Stimulated activated naive CD8-positive, alpha-beta T cell treated with anti-CD3 and anti-CD28 coated beads, Interleukin-15, Interleukin-2, amounts not matched to agents 100 ng/mL and 50 ng/mL, for 24 hours (primary cell): ENCODE measurements at regions not wholly inside any gene's neighbourhood (a gene's known extent, or its start where the extent isn't known, plus 50 kb on each side); places are given as distances from the start of the nearest gene placed in this dataset.
"Not testable (repeated sequence)": the region's sequence is repeated elsewhere in the genome, so short reads cannot be mapped to it uniquely, and the experiment has no call there.

Experiments
- H3K27ac Mint-ChIP-seq: one replicate; pipeline ENCODE4 v1.8.0; 2021; ENCODE audit warnings: mild to moderate bottlenecking, mixed read lengths
- H3K27me3 Mint-ChIP-seq: one replicate; pipeline ENCODE4 v1.8.0; 2021; ENCODE audit warnings: mixed read lengths
- H3K36me3 Mint-ChIP-seq: one replicate; pipeline ENCODE4 v1.8.0; 2021; ENCODE audit warnings: low read depth, mixed read lengths
- H3K4me1 Mint-ChIP-seq: one replicate; pipeline ENCODE4 v1.8.0; 2021; ENCODE audit warnings: low read depth, mixed read lengths
- H3K4me3 Mint-ChIP-seq: one replicate; pipeline ENCODE4 v1.8.0; 2021; ENCODE audit warnings: mild to moderate bottlenecking, mixed read lengths
- H3K9me3 Mint-ChIP-seq: one replicate; pipeline ENCODE4 v1.8.0; 2021; ENCODE audit warnings: mixed read lengths

DNA sequence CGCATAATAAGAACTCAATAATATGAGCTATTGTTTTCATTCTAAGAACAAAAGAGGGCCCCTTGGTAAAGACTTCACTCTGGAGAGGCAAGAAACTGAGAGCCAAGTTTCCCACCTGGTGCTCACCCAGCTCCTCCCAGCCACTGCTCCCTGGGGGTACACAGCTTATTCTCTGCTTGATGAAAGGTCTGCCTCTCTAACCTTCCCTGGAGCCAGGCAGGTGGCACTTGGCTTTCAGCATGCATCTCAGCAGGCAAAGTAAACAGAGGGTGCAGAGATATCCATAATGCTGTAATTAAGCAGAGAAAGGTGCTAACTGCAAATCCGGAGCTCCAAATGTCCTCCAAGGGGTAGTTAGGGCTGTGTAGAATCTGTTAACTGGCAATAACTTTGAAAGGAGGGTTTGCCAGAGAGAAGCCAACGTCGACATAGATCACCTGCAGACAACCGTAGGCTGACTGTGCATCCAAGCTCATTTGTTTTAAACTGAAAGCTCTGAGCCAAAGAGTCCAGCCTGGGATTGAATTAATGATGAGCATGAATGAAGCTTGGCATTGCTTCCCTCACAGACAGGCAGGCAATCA lies 159.6 kb upstream of the PROK2 start:
- H3K27me3 Mint-ChIP-seq: peaks cover 31% of the 10 kb centered on the region

DNA sequence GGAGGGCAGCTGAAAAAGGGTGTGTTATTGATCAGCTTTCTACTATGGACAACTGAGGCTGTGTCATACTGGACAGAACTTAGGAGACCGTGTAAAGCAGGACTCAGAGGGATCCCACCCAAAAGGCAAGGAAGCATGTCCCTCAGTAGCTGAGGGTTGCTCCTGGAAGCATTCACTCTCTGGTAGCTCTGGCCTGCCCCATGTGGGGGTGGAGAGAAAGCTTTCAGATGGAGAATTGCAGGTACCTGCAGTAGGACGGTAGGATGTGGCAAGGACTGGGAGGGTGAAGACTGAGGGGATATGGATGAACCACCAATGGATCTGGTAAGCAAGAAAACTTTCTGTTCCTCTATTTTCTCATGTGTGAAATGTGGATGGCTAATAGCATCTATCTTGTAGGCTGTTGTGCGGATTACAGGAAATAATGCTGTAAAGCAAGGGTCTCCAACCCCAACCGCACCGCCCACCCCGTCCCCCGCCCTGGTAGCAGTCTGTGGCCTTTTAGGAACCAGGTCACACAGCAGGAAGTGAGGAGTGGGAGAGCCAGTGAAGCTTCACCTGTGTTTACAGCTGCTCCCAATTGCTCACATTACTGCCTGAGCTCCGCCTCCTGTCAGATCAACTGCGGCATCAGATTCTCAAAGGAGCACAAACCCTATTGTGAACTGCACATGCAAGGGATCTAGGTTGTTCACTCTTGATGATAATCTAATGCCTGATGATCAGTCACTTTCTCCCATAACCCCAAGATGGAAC lies 157.7 kb upstream of the PROK2 start:
- Mint-ChIP-seq H3K36me3 (no peaks in the 10 kb centered on the region), H3K4me1 (no peaks in the 10 kb centered on the region), H3K27ac (no peak overlapping the region), H3K9me3 (no peaks in the 10 kb centered on the region), H3K27me3 (peaks cover 37% of the 10 kb centered on the region), H3K4me3 (no peak overlapping the region)

More for the DNA sequence above, 159.6 kb upstream of the PROK2 start:
- no peak overlapping the region for H3K27ac Mint-ChIP-seq
- H3K4me3 Mint-ChIP-seq: no peak overlapping the region
- H3K36me3 Mint-ChIP-seq: no peaks in the 10 kb centered on the region
- no peaks in the 10 kb centered on the region for H3K4me1 Mint-ChIP-seq
- no peaks in the 10 kb centered on the region for H3K9me3 Mint-ChIP-seq

DNA sequence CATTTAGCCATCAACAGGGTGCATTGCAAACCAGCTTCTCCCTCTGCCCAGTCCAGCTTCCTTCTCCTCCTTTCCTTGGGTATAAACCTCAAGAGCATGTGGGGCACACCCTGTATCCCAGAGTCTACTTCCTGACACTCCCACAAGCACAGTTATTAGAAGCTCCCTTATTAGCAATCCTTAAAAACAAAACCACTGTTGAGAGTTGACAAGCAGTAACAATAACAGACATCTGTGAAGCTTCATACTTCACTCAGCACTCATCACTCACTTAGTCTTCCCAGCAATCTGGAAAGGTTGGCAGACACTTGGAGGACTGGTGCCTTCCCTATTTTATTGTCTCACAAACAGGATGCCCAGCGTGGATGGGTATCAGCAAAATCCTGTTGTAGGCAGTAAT lies 155.5 kb upstream of the PROK2 start:
- no peaks in the 10 kb centered on the region for H3K36me3 Mint-ChIP-seq
- H3K27ac Mint-ChIP-seq: no peak overlapping the region
- H3K4me1 Mint-ChIP-seq: no peaks in the 10 kb centered on the region
- no peaks in the 10 kb centered on the region for H3K9me3 Mint-ChIP-seq
- no peak overlapping the region for H3K4me3 Mint-ChIP-seq
- peaks cover 32% of the 10 kb centered on the region for H3K27me3 Mint-ChIP-seq

DNA sequence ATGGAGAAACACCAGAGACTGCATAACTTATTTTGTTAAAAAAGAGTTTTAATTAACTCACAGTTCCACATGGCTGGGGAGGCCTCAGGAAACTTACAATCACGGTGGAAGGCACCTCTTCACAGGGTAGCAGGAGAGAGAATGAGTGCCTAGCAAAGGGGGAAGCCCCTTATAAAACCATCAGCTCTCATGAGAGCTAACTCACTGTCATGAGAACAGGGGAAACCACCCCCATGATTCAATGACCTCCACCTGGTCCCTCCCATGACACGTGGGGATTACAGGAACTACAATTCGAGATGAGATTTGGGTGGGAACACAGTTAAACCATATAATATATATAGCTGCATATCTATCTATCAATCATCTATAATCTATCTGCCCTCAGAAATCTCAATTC lies 153.1 kb upstream of the PROK2 start:
- H3K4me1 Mint-ChIP-seq, H3K27ac Mint-ChIP-seq, H3K9me3 Mint-ChIP-seq, H3K4me3 Mint-ChIP-seq, H3K36me3 Mint-ChIP-seq: not testable (repeated sequence)
- peaks cover 27% of the 10 kb centered on the region for H3K27me3 Mint-ChIP-seq

DNA sequence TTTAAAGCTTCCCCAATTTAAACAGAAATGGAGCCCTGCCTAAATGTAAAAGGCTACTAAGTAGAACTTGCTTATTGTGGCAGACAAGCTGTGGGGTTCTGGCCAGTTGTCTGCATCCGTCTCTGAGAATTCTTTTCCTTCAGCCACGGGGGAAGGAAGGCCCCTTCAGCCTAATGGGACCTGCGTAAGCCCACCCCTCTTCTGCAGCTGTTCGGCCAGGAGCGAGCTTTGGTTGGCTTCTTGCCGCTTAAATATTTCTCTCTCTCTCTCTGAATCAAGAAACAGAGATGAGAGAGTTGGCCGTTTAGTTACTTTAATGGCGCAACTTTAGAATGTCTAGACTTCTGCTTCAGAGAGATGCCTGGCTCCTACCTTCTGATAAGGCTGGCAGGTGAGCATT lies 151.7 kb upstream of the PROK2 start:
- Mint-ChIP-seq H3K4me3 (no peak overlapping the region), H3K27me3 (peaks cover 21% of the 10 kb centered on the region), H3K4me1 (no peaks in the 10 kb centered on the region), H3K27ac (no peak overlapping the region), H3K9me3 (no peaks in the 10 kb centered on the region), H3K36me3 (no peaks in the 10 kb centered on the region)

DNA sequence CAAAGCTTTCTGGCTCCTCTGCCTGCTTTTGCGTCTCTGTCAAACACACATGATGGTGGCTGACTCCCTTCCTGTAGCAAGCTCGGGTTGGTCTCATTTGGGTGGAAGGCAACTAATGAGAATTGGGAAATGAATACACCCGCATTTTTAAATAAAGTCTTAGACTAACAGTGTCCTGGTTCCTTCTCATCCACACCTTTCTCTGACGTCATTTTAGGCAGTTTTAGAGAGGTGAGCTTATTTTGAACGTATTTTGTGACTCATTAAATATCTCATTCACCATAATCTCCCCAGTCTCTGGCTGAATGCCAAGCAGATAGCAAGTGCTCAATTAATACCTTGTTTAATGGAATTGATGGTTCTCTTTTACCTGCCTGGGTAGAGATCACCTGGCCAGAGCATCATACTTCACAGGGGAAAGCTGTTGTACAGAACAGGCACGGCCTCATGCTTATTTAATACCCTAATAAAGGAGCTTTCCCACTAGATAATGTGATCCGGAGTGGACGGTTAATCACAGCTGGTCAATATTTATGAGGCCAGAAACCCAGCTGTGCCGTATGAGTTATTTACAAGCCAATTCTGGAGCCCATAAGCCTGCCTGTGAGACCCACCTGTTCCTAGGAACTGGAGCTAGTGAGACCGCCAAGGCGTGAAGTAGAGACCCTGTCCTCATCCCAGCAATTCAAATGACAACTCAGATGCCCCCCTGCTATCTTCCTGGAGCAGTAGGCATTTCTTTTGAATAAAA lies 149.7 kb upstream of the PROK2 start:
- Mint-ChIP-seq H3K36me3 (no peaks in the 10 kb centered on the region), H3K4me1 (no peaks in the 10 kb centered on the region), H3K9me3 (no peaks in the 10 kb centered on the region), H3K27ac (no peak overlapping the region), H3K4me3 (no peak overlapping the region), H3K27me3 (peaks cover 15% of the 10 kb centered on the region)

DNA sequence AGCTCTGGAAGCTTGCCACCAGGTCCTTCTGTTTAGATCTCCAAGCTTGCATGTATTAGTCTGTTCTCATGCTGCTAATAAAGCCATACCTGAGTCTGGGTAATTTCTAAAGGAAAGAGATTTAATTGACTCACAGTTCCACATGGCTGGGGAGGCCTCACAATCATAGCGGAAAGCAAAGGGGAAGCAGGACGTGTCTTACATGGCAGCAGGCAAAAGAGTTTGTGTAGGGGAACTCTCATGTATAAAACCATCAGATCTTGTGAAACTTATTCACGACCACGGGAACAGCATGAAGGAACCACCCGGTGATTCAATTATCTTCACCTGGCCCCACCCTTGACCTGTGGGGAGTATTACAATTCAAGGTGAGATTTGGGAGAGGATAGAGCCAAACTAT lies 147.0 kb upstream of the PROK2 start:
- Mint-ChIP-seq H3K36me3 (no peaks in the 10 kb centered on the region), H3K27ac (no peak overlapping the region), H3K9me3 (no peaks in the 10 kb centered on the region), H3K4me1 (no peaks in the 10 kb centered on the region), H3K27me3 (peaks cover 7% of the 10 kb centered on the region), H3K4me3 (no peak overlapping the region)

DNA sequence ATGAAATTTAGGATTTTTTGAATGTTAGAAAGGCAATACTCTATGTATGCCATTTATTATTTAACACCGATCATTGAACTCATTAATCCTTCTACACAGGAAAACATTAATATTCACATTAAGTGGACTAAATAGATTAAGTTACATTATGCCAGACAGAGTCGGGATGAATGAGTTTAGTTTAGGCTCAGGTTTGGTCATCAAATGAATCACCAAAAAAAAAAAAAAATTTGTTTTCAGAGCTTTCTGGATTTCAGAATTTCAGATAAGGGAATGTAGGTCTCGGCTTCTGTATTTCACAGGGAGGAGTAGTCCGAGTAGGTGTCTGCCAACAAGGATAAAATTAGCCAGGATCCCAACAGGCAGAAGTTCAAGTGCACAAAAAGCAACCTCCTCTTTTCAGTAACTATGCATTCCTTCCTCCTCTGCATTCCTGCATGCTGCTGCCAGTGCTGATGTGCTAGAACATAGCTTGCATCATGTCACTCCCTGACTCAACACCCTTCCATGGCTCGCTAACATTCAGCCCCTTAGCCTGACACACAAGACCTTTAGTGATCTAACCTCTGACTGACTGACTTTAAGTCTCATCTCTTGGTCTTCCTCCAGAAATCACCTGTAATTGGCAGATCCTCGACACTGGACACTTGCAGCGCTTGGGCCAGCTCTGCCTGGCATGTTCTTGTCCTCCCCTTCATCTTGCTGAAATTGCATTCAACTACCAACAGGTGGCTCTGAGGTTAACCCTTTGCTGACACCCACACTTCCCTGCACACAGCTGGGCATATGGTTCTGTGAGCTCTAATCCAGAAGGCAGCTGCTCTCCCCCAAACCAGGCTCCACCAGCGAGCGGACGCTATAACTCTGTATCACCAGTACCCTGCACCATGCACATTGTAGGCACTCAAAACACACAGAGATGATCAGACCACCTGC lies 145.4 kb upstream of the PROK2 start:
- peaks cover 10% of the 10 kb centered on the region for H3K4me1 Mint-ChIP-seq

DNA sequence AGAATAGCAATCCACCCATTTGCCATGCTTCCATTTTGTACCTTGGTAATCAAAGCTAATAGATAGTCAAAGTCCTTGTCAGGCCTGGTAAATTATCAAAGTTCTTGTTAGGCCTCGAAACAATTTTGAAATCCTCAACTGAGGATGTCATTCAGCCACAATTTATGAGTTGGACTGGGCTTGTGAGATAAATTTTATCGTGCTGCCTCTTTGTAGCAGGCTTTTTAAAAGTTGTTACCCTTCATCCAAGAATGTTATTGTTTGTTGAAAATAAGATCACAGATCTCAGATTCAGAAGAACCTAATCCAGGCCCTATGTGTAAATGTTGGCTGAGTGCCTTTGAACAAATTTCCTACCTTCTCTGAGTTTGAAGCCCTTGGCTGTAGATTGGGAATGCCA lies 143.3 kb upstream of the PROK2 start:
- no peaks in the 10 kb centered on the region for H3K36me3 Mint-ChIP-seq
- peaks cover 10% of the 10 kb centered on the region for H3K4me1 Mint-ChIP-seq
- no peak overlapping the region for H3K4me3 Mint-ChIP-seq
- no peaks in the 10 kb centered on the region for H3K9me3 Mint-ChIP-seq
- peaks cover 8% of the 10 kb centered on the region for H3K27me3 Mint-ChIP-seq
- no peak overlapping the region for H3K27ac Mint-ChIP-seq

More for the DNA sequence above, 145.4 kb upstream of the PROK2 start:
- Mint-ChIP-seq H3K27me3 (peaks cover 7% of the 10 kb centered on the region), H3K4me3 (no peak overlapping the region), H3K9me3 (no peaks in the 10 kb centered on the region), H3K27ac (no peak overlapping the region), H3K36me3 (no peaks in the 10 kb centered on the region)

DNA sequence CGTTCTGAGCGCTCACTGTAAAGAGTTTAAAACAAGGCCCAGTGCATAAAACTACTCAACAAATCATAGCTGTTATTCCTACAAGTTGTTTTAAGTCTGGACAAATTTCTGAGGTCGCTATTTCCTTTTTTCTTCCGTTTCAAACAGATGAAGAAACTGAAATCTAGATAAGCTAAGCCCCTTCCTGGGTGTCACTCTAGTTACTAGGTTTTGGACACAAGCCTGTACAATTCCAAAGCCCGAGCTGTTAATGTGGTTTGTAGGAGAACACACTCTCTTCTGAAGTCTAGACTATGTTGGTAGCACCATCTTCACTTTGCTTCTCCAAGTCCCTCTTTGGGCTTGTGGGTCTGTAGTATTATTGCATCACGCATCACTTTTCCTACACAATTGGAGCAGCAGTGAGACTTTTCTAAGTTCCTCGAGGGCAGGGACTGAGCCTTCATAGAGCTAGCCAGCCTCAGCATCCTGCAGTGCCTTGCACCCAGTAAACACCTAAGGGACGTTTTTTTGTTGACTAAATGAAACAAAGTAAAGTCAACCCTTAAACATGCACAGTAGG lies 142.6 kb upstream of the PROK2 start:
- Mint-ChIP-seq H3K9me3 (no peaks in the 10 kb centered on the region), H3K4me1 (peaks cover 10% of the 10 kb centered on the region), H3K27ac (no peak overlapping the region), H3K27me3 (peaks cover 8% of the 10 kb centered on the region), H3K36me3 (no peaks in the 10 kb centered on the region), H3K4me3 (no peak overlapping the region)

DNA sequence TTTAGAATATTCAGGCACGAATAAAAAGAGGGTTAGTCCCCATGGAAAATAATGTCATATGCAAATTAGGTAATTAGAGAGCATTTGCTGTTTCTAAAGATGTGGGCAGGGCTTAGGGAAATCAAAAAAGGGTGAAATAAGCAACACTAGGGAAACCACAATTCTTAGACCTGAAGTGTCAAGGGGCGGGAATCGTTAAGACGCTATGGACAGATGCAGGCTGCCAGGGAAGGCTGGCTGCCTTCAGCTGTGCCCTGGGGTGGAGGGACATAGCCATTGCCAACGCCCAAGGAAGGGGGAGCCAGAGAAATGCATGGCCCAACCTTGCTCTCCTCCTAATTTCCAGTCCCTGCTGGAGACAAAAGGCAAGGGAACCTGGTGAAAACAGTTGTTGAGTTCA lies 141.7 kb upstream of the PROK2 start:
- H3K27me3 Mint-ChIP-seq: peaks cover 14% of the 10 kb centered on the region
- no peak overlapping the region for H3K4me3 Mint-ChIP-seq
- H3K27ac Mint-ChIP-seq: no peak overlapping the region
- peaks cover 10% of the 10 kb centered on the region for H3K4me1 Mint-ChIP-seq
- H3K9me3 Mint-ChIP-seq: no peaks in the 10 kb centered on the region
- no peaks in the 10 kb centered on the region for H3K36me3 Mint-ChIP-seq

DNA sequence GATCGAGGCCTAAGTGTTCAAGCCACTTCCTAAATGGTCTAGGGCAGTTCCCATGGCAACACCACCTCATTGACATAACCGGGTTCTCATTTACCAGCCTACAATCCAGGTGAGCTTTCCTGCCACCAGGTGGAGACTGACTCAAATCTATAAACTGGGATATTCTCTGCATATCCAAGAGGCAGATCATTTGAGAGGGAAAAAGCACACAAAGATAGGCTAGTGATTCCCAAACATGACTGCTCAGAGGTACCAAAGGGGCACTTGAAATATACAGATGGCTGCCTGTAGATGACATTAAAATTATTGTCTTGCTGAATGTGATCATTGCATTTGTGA lies 141.3 kb upstream of the PROK2 start:
- Mint-ChIP-seq H3K27me3 (peaks cover 14% of the 10 kb centered on the region), H3K27ac (no peak overlapping the region), H3K4me3 (no peak overlapping the region)

DNA sequence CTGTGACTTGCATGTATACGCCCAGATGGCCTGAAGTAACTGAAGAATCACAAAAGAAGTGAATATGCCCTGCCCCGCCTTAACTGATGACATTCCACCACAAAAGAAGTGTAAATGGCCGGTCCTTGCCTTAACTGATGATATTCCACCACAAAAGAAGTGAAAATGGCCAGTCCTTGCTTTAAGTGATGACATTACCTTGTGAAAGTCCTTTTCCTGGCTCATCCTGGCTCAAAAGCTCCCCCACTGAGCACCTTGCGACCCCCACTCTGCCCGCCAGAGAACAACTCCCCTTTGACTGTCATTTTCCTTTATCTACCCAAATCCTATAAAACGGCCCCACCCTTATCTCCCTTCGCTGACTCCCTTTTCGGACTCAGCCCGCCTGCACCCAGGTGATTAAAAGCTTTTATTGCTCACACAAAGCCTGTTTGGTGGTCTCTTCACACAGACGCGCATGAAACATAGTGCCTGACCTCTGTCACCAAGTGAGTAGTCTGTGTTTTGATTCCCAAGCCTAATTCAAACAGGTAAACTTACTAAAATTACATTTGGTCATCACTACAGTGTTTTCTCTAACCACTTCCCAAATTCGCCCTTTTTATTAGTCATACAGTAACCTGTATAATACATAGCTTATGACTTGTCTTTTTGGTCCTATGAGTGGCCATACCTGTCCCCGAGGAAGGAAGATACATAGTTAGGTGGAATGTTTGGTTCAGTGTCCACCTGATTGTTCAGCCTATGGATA lies 140.7 kb upstream of the PROK2 start:
- H3K9me3 Mint-ChIP-seq, H3K27ac Mint-ChIP-seq, H3K36me3 Mint-ChIP-seq, H3K4me3 Mint-ChIP-seq, H3K4me1 Mint-ChIP-seq: not testable (repeated sequence)
- H3K27me3 Mint-ChIP-seq: peaks cover 14% of the 10 kb centered on the region

More for the DNA sequence above, 141.3 kb upstream of the PROK2 start:
- H3K36me3 Mint-ChIP-seq: no peaks in the 10 kb centered on the region
- H3K4me1 Mint-ChIP-seq: peaks cover 10% of the 10 kb centered on the region
- H3K9me3 Mint-ChIP-seq: no peaks in the 10 kb centered on the region

DNA sequence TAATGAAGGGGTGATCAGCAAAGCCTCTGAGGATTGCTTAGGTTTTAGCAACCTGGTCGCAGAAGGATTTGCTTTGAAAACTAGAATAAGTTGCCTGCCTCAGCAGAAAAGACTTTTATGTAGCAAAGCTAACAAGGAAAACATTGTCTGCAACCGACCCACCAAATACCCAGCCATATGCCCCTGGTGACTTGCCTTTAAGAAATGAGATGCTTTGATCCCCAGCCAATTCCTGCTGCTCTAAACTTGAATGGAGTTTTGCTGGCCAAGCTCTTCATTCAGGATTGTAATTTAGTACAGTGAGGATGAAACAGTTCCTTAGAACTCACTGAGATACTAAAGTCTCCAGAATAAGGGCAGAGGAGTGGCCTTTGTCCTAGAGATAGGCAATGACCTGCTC lies 139.8 kb upstream of the PROK2 start:
- Mint-ChIP-seq H3K27me3 (peaks cover 14% of the 10 kb centered on the region), H3K36me3 (no peaks in the 10 kb centered on the region), H3K27ac (no peak overlapping the region), H3K4me1 (peaks cover 10% of the 10 kb centered on the region), H3K4me3 (no peak overlapping the region), H3K9me3 (no peaks in the 10 kb centered on the region)
